K562 (cell line): ENCODE measurements at regions not wholly inside any gene's neighbourhood (a gene's known extent, or its start where the extent isn't known, plus 50 kb on each side); places are given as distances from the start of the nearest gene placed in this dataset.

ENCODE experiments used
- ATAC-seq: fragments of 200-7000 bp; cut with Tn5 transposase; 3 replicates; pipeline ENCODE4 v1.9.1; 2020; ENCODE audit warnings: moderate library complexity
- BruUV-seq: library from RNA; stranded (reverse); fragments of 400-500 nt; replicated peaks from 2 replicates; lab custom pipeline; 2021; lab: Mats Ljungman, UMichigan
- CTCF ChIA-PET: fragments of 300-600 bp; formaldehyde crosslinking; extraction: SDS; loops from one replicate; lab custom pipeline; 2021; ENCODE audit warnings: low intra/inter-chr PET ratio; lab: Yijun Ruan, JAX
- POLR2A ChIA-PET: fragments of 300-600, 350-650 bp; sonication (Branson Sonifier 250); formaldehyde crosslinking; extraction: SDS; loops from one replicate; lab custom pipeline; 2021; ENCODE audit warnings: antibody characterized with exemption, inconsistent platforms; lab: Yijun Ruan, JAX
- DNase-seq, 4 experiments: peaks; one replicate each; pipeline versions ENCODE4 v3.0.0 to v3.0.0-alpha.2; 2011 to 2018; ENCODE audit warnings: low spot score in 3 of 4, mixed read lengths in 3 of 4; ENCODE audit errors: extremely low read depth in 1 of 4
- FAIRE-seq: peaks from 2 replicates; lab custom pipeline; 2011; peaks lifted over from hg19 to GRCh38; lab: Jason Lieb, UNC
- H2AFZ ChIP-seq: 2 replicates; pipeline ENCODE4 v1.6.0; 2011; ENCODE audit warnings: low read depth, low read length, control low read depth, inconsistent platforms
- H3K27ac ChIP-seq: fragments of 200-600 bp; 3 replicates; pipeline ENCODE4 v1.8.0; 2011; ENCODE audit warnings: low read depth, mild to moderate bottlenecking, control low read depth, inconsistent platforms, low read length, moderate library complexity, mixed read lengths; ENCODE audit errors: extremely low read depth
- H3K27me3 ChIP-seq, 2 experiments: fragments of 300-600 bp in 1 of 2; 2 replicates in 1 of 2; 3 replicates in 1 of 2; pipeline versions ENCODE4 v1.6.0 to v1.8.0; 2011; ENCODE audit warnings: inconsistent platforms in 2 of 2, low read length in 2 of 2, mild to moderate bottlenecking in 1 of 2, mixed read lengths in 1 of 2, moderate library complexity in 1 of 2; ENCODE audit not compliant: control insufficient read depth in 2 of 2, insufficient read depth in 2 of 2
- H3K36me3 ChIP-seq: fragments of 300-600 bp; 3 replicates; pipeline ENCODE4 v1.8.0; 2011; ENCODE audit warnings: mild to moderate bottlenecking, low read length, inconsistent platforms; ENCODE audit not compliant: control insufficient read depth, insufficient read depth
- H3K4me1 ChIP-seq, 2 experiments: fragments of 200-600 bp in 1 of 2; replicated peaks in 1 of 2; 2 replicates in 1 of 2; 3 replicates in 1 of 2; pipeline versions ENCODE4 v1.5.1 to v1.8.0; 2011; ENCODE audit warnings: inconsistent platforms in 2 of 2, low read length in 2 of 2, mild to moderate bottlenecking in 1 of 2, mixed read lengths in 1 of 2, moderate library complexity in 1 of 2; ENCODE audit not compliant: control insufficient read depth in 2 of 2, insufficient read depth in 2 of 2
- H3K4me2 ChIP-seq: 2 replicates; pipeline ENCODE4 v1.6.1; 2011; ENCODE audit warnings: low read length, control low read depth, inconsistent platforms, mixed read lengths; ENCODE audit not compliant: insufficient read depth
- H3K4me3 ChIP-seq: fragments of 200-600 bp; sonication (generic), shearing (Covaris generic); 2 replicates; pipeline ENCODE4 v1.5.1; 2016; ENCODE audit warnings: control low read depth, inconsistent platforms
- H3K79me2 ChIP-seq: fragments of 200-600 bp; 3 replicates; pipeline ENCODE4 v1.8.0; 2011; ENCODE audit warnings: low read length, inconsistent platforms; ENCODE audit not compliant: control insufficient read depth, insufficient read depth
- H3K9ac ChIP-seq, 2 experiments: 2 replicates each; pipeline versions ENCODE4 v1.6.0 to v1.6.1; 2011; ENCODE audit warnings: low read depth in 2 of 2, low read length in 2 of 2, control low read depth in 1 of 2, inconsistent platforms in 1 of 2, mild to moderate bottlenecking in 1 of 2, mixed read lengths in 1 of 2; ENCODE audit not compliant: insufficient read depth in 1 of 2
- H3K9me1 ChIP-seq: one replicate; pipeline ENCODE4 v1.6.0; 2011; ENCODE audit warnings: inconsistent platforms, mild to moderate bottlenecking, low read length, moderate library complexity; ENCODE audit not compliant: control insufficient read depth, insufficient read depth
- H3K9me3 ChIP-seq: replicated peaks from 2 replicates; pipeline ENCODE4 v1.5.1; 2011; ENCODE audit warnings: low read depth, low read length, inconsistent platforms; ENCODE audit not compliant: control insufficient read depth, insufficient read depth
- H4K20me1 ChIP-seq: replicated peaks from 2 replicates; pipeline ENCODE4 v1.6.1; 2011; ENCODE audit warnings: low read length, inconsistent platforms, mixed read lengths; ENCODE audit not compliant: control insufficient read depth, insufficient read depth
- BHLHE40 ChIP-seq: IDR thresholded peaks from 2 replicates; pipeline ENCODE4 v1.6.1; 2011; ENCODE audit warnings: low read length, improper control_type of control experiment
- FOXO4 ChIP-seq: fragments of 450-650 bp; formaldehyde crosslinking; IDR thresholded peaks from 2 replicates; pipeline ENCODE4 v1.4.0; 2020; ENCODE audit warnings: mild to moderate bottlenecking, moderate library complexity
- NCOA4 ChIP-seq: fragments of 450-650 bp; IDR thresholded peaks from 2 replicates; pipeline ENCODE4 v1.6.1; 2018; ENCODE audit warnings: mild to moderate bottlenecking; ENCODE audit not compliant: partially characterized antibody
- NFYB ChIP-seq: IDR thresholded peaks from 2 replicates; pipeline ENCODE4 v1.6.1; 2011; ENCODE audit warnings: mild to moderate bottlenecking, moderate library complexity; ENCODE audit not compliant: insufficient read length; ENCODE audit errors: extremely low read depth
- NR2C1 ChIP-seq, 2 experiments: fragments of 450-650 bp; IDR thresholded peaks; 2 replicates each; pipeline ENCODE4 v1.6.1; 2017; ENCODE audit warnings: mild to moderate bottlenecking in 2 of 2, antibody characterized with exemption in 1 of 2, inconsistent platforms in 1 of 2, missing compliant biosample characterization in 1 of 2, missing genetic modification characterization in 1 of 2
- RBM39 ChIP-seq: fragments of 200-400 bp; formaldehyde crosslinking; optimal IDR thresholded peaks from 2 replicates; pipeline ENCODE3; 2018; ENCODE audit warnings: low read depth, low read length
- TAF15 ChIP-seq: fragments of 200-400 bp; formaldehyde crosslinking; IDR thresholded peaks from 2 replicates; pipeline ENCODE4 v1.6.1; 2017; ENCODE audit warnings: mild to moderate bottlenecking, low read depth, low read length, moderate library complexity
- TARDBP ChIP-seq: fragments of 450-650 bp; IDR thresholded peaks from 2 replicates; pipeline ENCODE4 v1.6.1; 2016
- ZNF316 ChIP-seq: fragments of 450-650 bp; IDR thresholded peaks from 2 replicates; pipeline ENCODE4 v1.6.1; 2016
- ZZZ3 ChIP-seq: fragments of 450-650 bp; IDR thresholded peaks from 2 replicates; pipeline ENCODE4 v1.6.1; 2016; ENCODE audit warnings: antibody characterized with exemption, mild to moderate bottlenecking, moderate library complexity
- WGBS: fragments of 100-300 bp; shearing (Covaris generic); methylation state at CpG from one replicate; pipeline ENCODE4 v1.1.6; 2016; ENCODE audit warnings: low coverage, mixed read lengths; ENCODE audit not compliant: insufficient coverage; ENCODE audit errors: missing lambda C conversion rate; 5-methylcytosine and 5-hydroxymethylcytosine counted together
- in situ Hi-C: fragments of 300-500 bp; cut with MboI; formaldehyde crosslinking; loops from 4 replicates; pipeline ENCODE4 v1.15.0; 2018; ENCODE audit warnings: inconsistent platforms, mixed read lengths
- intact Hi-C: fragments of 100-400 bp; cut with micrococcal nuclease; formaldehyde crosslinking; loops from 2 replicates; pipeline ENCODE4 v1.14.2; 2022
- TF ChIP-seq, protein P1 (sequence below): fragments of 250-450 bp; sonication (Bioruptor Pico); IDR thresholded peaks from 2 replicates; pipeline ENCODE4 v1.4.0; 2020; ENCODE audit warnings: mild to moderate bottlenecking, moderate library complexity, borderline replicate concordance

DNA sequence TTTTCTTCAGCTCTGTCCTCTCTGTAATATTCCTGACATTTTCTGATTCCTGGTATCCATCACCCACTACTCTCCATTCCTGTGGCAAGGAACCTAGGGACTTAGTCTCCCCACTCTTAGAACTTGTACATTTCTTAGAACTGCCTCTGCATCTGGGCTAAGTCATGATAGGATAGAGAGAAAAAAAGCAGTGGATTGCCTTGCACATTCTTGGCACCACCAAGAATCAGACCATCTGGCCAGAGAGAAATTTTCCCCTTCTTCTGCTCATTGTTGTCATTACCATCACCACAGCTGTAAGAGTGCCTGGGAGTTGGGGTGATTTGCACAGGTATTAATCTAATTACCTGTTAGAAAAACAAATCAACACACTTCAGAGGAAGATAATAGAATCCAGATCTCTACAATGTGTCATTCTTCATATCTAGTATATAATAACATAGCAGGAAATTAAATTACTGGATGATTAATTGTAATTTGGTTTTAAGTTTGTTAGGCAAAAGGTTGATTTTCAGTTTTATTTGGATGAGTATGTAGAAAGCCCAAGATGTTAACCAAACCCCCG is 264.8 kb upstream of the ZPLD1 start:
- H3K4me3 ChIP-seq, result no peak overlapping the region
- no peak for ATAC-seq
- no peak for DNase-seq
- no peaks in the 10 kb centered on the region for H3K79me2 ChIP-seq
- WGBS, result 0% methylated on average over 1 of the region's 1 CpG
- CTCF ChIA-PET, result no interaction called here
- no peak overlapping the region for H3K4me2 ChIP-seq
- H3K9ac ChIP-seq, result no peak overlapping the region
- H3K36me3 ChIP-seq, result no peaks in the 10 kb centered on the region
- no peaks in the 10 kb centered on the region for H3K9me1 ChIP-seq
- no peaks in the 10 kb centered on the region for H3K4me1 ChIP-seq
- H3K9me3 ChIP-seq, result no peaks in the 10 kb centered on the region
- no peak overlapping the region for H2AFZ ChIP-seq
- intact Hi-C loops, result no loop called here
- in situ Hi-C loops, result no loop called here
- H3K27me3 ChIP-seq, result no peaks in the 10 kb centered on the region
- H4K20me1 ChIP-seq, result no peaks in the 10 kb centered on the region
- H3K27ac ChIP-seq, result no peak overlapping the region
- TF ChIP-seq TAF15, result no peak
- no peak for TF ChIP-seq RBM39
- no peak for TF ChIP-seq ZNF316
- TF ChIP-seq, protein P1, sequence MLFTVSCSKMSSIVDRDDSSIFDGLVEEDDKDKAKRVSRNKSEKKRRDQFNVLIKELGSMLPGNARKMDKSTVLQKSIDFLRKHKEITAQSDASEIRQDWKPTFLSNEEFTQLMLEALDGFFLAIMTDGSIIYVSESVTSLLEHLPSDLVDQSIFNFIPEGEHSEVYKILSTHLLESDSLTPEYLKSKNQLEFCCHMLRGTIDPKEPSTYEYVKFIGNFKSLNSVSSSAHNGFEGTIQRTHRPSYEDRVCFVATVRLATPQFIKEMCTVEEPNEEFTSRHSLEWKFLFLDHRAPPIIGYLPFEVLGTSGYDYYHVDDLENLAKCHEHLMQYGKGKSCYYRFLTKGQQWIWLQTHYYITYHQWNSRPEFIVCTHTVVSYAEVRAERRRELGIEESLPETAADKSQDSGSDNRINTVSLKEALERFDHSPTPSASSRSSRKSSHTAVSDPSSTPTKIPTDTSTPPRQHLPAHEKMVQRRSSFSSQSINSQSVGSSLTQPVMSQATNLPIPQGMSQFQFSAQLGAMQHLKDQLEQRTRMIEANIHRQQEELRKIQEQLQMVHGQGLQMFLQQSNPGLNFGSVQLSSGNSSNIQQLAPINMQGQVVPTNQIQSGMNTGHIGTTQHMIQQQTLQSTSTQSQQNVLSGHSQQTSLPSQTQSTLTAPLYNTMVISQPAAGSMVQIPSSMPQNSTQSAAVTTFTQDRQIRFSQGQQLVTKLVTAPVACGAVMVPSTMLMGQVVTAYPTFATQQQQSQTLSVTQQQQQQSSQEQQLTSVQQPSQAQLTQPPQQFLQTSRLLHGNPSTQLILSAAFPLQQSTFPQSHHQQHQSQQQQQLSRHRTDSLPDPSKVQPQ, result no peak
- no peak for TF ChIP-seq NR2C1 (IDR thresholded peaks at IDR 0.05)
- no peak for TF ChIP-seq NR2C1 (tag; IDR thresholded peaks at IDR 0.05)
- TF ChIP-seq TARDBP, result no peak
- TF ChIP-seq BHLHE40, result no peak
- no peak for TF ChIP-seq FOXO4
- TF ChIP-seq ZZZ3, result no peak
- no peak for TF ChIP-seq NFYB
- no peak for TF ChIP-seq NCOA4
- TF ChIP-seq, all 486 proteins: peak for 0
- no peak for FAIRE-seq
- POLR2A ChIA-PET, result interaction anchor here (0.6 kb wide), 1 partner anchor 344 kb away, joined by 3 read pairs; no protein-coding TSS in a partner anchor
- BruUV-seq, result no TSS peak
